IPS-NIHi11 (cell line): ENCODE measurements at regions not wholly inside any gene's neighbourhood (a gene's known extent, or its start where the extent isn't known, plus 50 kb on each side); places are given as distances from the start of the nearest gene placed in this dataset.
"Not testable (repeated sequence)": the region's sequence is repeated elsewhere in the genome, so short reads cannot be mapped to it uniquely, and the experiment has no call there.

Source experiments
- DNase-seq: peaks from one replicate; pipeline ENCODE4 v3.0.0; 2012; ENCODE audit warnings: mixed read lengths, low spot score

GRCh38 chr2:106009096-106009495 is 185.0 kb downstream of the UXS1 start:
- DNase-seq: no peak

- no peak for DNase-seq
Measured at GRCh38 chr2:106004851-106005250, 189.2 kb downstream of the UXS1 start.

- no peak for DNase-seq
Measured at GRCh38 chr2:105999211-105999989, 194.7 kb downstream of the UXS1 start.

- no peak for DNase-seq
Measured at GRCh38 chr2:105997711-105998110, 196.4 kb downstream of the UXS1 start.

GRCh38 chr2:105990624-105991023 is 203.5 kb downstream of the UXS1 start:
- no peak for DNase-seq

- DNase-seq: not testable (repeated sequence)
Measured at GRCh38 chr2:105989803-105990202, 204.3 kb downstream of the UXS1 start.

GRCh38 chr2:105989070-105989469 is 205.0 kb downstream of the UXS1 start:
- DNase-seq: no peak

GRCh38 chr2:105977807-105978206 is 216.3 kb downstream of the UXS1 start:
- DNase-seq: no peak

GRCh38 chr2:105977212-105977611 is 216.9 kb downstream of the UXS1 start:
- DNase-seq: no peak

GRCh38 chr2:105974812-105975211 is 219.3 kb downstream of the UXS1 start:
- no peak for DNase-seq

- DNase-seq: no peak
Measured at GRCh38 chr2:105972927-105973326, 221.2 kb downstream of the UXS1 start.

GRCh38 chr2:105972246-105972645 is 221.9 kb downstream of the UXS1 start:
- DNase-seq: no peak

- peak; percentile 49 for DNase-seq
Measured at GRCh38 chr2:105969552-105969951, 224.5 kb downstream of the UXS1 start.

GRCh38 chr2:105962221-105962620 is 217.5 kb downstream of the NCK2 start:
- no peak for DNase-seq

- DNase-seq: peak; percentile 31
Measured at GRCh38 chr2:105961599-105962146, 217.0 kb downstream of the NCK2 start.

- no peak for DNase-seq
Measured at GRCh38 chr2:105959357-105959756, 214.6 kb downstream of the NCK2 start.

- no peak for DNase-seq
Measured at GRCh38 chr2:105954891-105955290, 210.2 kb downstream of the NCK2 start.

GRCh38 chr2:105953942-105954341 is 209.2 kb downstream of the NCK2 start:
- DNase-seq: no peak

GRCh38 chr2:105952131-105952530 is 207.4 kb downstream of the NCK2 start:
- peak; percentile 49 for DNase-seq

- DNase-seq: no peak
Measured at GRCh38 chr2:105951384-105951694, 206.6 kb downstream of the NCK2 start.

GRCh38 chr2:105950521-105951383 is 206.0 kb downstream of the NCK2 start:
- DNase-seq: peak; percentile 72

GRCh38 chr2:105943977-105944376 is 199.3 kb downstream of the NCK2 start:
- DNase-seq: no peak
